NB4 (cell line): ENCODE measurements at regions not wholly inside any gene's neighbourhood (a gene's known extent, or its start where the extent isn't known, plus 50 kb on each side); places are given as distances from the start of the nearest gene placed in this dataset.

Experiments used
- DNase-seq: peaks from one replicate; pipeline ENCODE4 v3.0.0; 2010; ENCODE audit warnings: low read depth
- H3K4me3 ChIP-seq: one replicate; pipeline ENCODE4 v1.5.1; 2011; ENCODE audit warnings: mild to moderate bottlenecking, low read depth, low read length, moderate library complexity
- MYC ChIP-seq: IDR thresholded peaks from 2 replicates; pipeline ENCODE4 v1.6.1; 2011; ENCODE audit warnings: low read depth, low read length
- POLR2A ChIP-seq: IDR thresholded peaks from 2 replicates; pipeline ENCODE4 v1.6.1; 2011; ENCODE audit warnings: mild to moderate bottlenecking; ENCODE audit not compliant: insufficient read length; ENCODE audit errors: extremely low read depth
- TF ChIP-seq, protein P1 (sequence below): IDR thresholded peaks from 2 replicates; pipeline ENCODE4 v1.6.1; 2011; ENCODE audit warnings: low read depth, low read length
- TF ChIP-seq, protein P2 (sequence below): IDR thresholded peaks from one replicate; pipeline ENCODE4 v1.5.1; 2012; ENCODE audit warnings: low read depth, low read length

DNA sequence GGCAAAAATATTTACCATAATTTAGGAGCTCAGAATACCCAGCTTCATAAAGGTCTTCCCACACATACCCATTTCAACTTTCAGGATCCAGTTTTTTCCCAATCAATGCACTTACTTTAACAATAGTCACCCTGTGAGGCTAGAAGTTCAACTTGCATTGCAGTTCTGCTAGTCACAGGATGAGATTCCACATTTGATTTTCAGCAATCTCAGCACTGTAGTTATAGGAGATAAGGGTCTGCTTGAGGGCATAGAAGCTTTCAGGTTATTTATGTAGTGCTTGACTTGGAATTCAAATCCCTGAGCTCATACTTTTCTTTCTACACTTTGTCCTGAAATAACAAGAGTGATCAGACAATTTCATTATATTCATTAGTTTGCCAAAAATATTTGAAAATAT, 78.3 kb upstream of the IL2 start:
- H3K4me3 ChIP-seq = no peak overlapping the region
- TF ChIP-seq MYC (no peak), POLR2A (no peak)
- TF ChIP-seq, protein P1, sequence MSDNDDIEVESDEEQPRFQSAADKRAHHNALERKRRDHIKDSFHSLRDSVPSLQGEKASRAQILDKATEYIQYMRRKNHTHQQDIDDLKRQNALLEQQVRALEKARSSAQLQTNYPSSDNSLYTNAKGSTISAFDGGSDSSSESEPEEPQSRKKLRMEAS = no peak
- TF ChIP-seq, protein P2, sequence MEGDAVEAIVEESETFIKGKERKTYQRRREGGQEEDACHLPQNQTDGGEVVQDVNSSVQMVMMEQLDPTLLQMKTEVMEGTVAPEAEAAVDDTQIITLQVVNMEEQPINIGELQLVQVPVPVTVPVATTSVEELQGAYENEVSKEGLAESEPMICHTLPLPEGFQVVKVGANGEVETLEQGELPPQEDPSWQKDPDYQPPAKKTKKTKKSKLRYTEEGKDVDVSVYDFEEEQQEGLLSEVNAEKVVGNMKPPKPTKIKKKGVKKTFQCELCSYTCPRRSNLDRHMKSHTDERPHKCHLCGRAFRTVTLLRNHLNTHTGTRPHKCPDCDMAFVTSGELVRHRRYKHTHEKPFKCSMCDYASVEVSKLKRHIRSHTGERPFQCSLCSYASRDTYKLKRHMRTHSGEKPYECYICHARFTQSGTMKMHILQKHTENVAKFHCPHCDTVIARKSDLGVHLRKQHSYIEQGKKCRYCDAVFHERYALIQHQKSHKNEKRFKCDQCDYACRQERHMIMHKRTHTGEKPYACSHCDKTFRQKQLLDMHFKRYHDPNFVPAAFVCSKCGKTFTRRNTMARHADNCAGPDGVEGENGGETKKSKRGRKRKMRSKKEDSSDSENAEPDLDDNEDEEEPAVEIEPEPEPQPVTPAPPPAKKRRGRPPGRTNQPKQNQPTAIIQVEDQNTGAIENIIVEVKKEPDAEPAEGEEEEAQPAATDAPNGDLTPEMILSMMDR = no peak
- no peak for DNase-seq

DNA sequence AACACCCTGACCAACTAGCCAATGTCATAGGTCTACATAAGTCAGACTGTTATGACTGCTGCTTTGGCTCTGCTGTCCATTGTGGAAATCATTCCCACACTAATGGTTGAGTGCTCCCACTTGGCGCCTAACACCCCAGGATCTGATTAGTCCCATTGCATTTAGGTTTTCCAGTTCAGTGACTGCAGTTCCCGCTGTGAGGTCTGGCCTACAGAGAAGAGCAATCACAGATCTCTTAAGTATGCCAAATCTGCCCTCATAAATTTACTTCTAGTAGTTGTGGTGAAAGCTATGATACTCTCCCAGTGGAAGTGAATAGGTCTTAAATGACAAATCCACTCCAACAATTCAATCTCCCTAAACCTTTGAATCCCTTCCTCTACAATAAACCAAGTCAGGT, 77.3 kb upstream of the IL2 start:
- TF ChIP-seq POLR2A (no peak), MYC (no peak)
- TF ChIP-seq, protein P2 = no peak
- TF ChIP-seq, protein P1 = no peak
- no peak overlapping the region for H3K4me3 ChIP-seq
- DNase-seq = no peak

DNA sequence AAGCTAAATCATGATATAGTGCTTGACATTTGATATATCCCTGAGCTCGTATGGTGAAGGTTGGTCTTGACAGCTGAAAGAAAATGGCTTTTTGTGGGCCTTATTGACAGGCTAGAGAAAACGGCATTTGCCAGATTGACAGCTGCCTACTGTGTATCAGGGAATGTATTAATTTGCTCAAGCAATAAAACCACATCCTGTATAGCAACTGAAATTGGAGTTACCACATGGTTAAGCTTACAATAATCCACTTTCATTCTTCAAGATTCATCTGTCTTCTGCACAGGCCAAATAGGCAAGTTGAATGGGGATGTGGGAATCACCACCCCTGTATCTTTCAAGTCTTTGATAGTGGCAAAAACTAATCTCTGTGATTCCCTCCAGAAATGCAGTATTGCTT, 76.2 kb upstream of the IL2 start:
- no peak overlapping the region for H3K4me3 ChIP-seq
- TF ChIP-seq, protein P1 = no peak
- TF ChIP-seq POLR2A = no peak
- TF ChIP-seq MYC = no peak
- TF ChIP-seq, protein P2 = no peak
- DNase-seq = no peak

DNA sequence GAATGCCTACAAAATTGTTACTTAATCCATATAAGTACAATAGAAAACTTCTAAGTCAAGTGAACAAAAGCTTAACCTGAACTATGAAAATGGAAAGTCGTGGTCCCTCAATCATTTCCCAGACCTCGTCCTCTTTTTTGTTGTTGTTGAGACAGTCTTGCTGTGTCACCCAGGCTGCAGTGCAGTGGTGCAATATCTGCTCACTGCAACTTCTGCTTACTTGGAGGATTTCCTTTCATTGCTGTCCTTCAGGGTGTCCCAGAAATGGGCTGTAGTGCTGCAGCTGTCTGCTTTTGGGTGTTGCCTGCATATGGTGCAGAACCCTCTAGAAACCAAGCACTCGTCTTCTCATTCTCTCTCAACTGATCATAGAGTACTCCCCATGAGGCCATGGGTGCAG, 75.0 kb upstream of the IL2 start:
- no peak for TF ChIP-seq POLR2A
- TF ChIP-seq, protein P2 = no peak
- no peak for TF ChIP-seq MYC
- TF ChIP-seq, protein P1 = no peak
- no peak overlapping the region for H3K4me3 ChIP-seq
- peak; percentile 1 for DNase-seq

DNA sequence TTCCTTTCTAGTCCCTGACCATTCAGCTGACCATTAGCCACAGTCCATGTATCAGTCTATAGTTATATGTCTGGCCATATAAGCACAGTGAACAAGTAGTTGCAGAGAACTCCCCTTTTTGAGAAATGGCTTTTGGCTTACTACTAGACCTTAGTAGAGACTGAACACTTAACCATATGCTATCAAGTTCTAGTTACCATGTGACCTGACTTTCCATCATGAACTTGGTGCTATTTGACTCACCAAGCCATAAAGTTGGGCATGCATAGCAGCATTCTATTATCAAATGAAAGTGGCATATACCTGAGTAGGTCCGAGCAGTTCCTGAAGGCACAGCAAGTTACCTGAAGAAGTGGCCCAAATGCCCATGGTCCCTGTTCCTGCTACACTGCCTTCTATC, 74.5 kb upstream of the IL2 start:
- TF ChIP-seq, protein P1 = no peak
- TF ChIP-seq MYC = no peak
- TF ChIP-seq POLR2A = no peak
- TF ChIP-seq, protein P2 = no peak
- no peak for DNase-seq
- H3K4me3 ChIP-seq = no peak overlapping the region

DNA sequence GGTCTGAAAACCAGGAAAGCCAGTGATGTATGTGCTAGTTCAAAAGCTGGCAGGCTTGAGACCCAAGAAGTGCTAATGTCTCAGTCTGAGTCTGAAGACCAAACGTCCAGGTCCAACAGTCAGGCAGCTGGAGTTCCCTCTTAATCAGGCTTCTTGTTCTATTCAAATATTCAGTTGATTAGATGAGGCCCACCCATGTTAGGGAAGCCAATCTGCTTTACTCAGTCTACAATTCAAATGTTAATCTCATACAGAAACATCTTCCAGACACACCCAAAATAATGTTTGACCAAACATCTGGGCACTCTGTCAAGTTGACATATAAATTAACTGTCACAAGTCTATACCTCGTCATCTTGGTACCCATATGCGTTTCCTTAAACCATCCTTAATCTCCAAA, 72.4 kb upstream of the IL2 start:
- DNase-seq = no peak
- no peak overlapping the region for H3K4me3 ChIP-seq
- TF ChIP-seq, protein P1 = no peak
- TF ChIP-seq POLR2A (no peak), MYC (no peak)
- TF ChIP-seq, protein P2 = no peak
